HG02678 (cell line): ENCODE measurements at regions not wholly inside any gene's neighbourhood (a gene's known extent, or its start where the extent isn't known, plus 50 kb on each side); places are given as distances from the start of the nearest gene placed in this dataset.
"Not testable (repeated sequence)": the region's sequence is repeated elsewhere in the genome, so short reads cannot be mapped to it uniquely, and the experiment has no call there.

Experiments
- ATAC-seq: cut with Tn5 transposase; IDR thresholded peaks from one replicate; pipeline ENCODE4 v1.9.1; 2021; ENCODE audit warnings: mild to moderate bottlenecking, moderate library complexity; ENCODE audit not compliant: unreplicated experiment

DNA sequence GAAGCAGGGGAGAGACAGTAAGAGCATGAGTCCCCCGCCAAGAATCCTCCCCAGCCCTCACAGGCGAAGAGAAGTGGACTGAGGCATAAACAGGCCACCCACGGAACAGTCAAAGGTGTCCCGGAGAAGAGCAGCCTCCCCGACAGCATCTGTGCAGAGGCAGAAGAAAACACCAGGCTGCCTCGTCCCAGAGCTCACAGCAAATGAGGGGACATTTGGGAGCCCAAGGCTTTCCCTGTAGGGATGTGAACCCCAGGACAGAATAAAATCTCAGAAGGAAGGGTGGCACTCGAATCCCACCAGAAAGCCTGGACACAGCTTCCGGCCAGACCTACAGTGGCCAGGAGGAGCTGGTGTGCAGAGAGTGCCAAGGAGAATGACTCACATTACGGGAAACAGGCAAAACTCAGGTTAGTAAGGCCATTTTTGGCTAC lies 90.4 kb downstream of the DLL1 start:
- ATAC-seq, result no peak

- no peak for ATAC-seq
These were observed 91.2 kb downstream of the DLL1 start for GRCh38 chr6:170199716-170200115.

- ATAC-seq, result no peak
These were observed 92.6 kb downstream of the DLL1 start for GRCh38 chr6:170198298-170198697.

DNA sequence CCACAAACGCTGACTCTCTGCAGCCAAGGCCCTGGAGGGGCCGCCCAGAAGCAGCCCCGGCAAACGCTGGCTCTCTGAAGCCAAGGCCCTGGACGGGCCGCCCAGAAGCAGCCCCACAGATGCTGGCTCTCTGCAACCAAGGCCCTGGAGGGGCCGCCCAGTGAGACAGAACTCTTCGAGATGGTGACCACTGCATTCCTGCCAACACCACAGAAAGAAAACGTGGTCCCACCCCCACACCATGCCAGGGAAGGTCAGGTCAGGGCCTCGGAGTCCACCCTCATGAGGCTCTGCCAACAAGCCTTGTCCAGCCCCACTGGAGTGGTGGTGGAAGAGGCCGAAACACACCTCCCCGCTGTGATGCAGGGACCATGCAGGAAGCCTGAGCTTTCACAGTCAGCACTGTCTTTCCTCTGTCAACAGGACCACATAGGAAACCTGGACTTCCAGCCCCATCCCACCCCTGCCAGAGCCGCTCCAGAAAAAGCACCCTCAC lies 97.5 kb downstream of the DLL1 start:
- no peak for ATAC-seq

DNA sequence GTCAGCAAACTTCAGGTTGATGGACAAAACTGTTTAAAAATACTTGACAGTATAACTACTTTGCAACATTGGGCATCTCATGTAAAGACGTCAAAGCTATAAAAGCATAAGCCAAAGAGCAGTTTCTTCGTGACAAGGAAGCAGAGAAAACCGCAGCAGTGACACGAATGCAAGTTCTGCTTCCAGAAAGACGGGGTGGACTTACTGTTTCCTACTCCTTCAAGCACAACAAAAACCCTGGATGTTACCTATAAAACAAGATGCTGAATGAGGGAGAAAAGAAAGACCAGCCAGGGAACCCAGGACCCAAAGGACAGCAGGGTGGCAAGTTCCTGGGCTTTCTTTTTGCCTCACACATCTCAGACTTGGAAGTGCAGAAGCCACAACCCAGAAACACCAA lies 98.0 kb downstream of the DLL1 start:
- ATAC-seq, result no peak

DNA sequence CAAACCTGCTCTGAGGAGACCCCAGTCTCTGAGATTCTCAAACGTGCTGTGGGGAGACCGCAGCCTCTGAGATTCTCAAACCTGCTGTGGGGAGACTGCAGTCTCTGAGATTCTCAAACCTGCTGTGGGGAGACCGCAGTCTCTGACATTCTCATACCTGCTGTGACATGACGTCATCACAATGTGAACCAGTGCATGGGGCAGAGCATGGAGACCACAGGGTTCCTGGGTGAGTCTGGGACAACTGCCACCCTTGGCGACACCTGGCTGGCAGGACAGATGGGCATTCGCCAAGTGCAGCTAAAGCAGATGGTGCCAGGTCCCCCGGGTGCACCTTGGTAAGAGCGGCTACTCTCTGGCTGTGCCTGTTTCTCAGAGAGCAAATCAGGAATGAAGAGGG lies 98.8 kb downstream of the DLL1 start:
- not testable (repeated sequence) for ATAC-seq

DNA sequence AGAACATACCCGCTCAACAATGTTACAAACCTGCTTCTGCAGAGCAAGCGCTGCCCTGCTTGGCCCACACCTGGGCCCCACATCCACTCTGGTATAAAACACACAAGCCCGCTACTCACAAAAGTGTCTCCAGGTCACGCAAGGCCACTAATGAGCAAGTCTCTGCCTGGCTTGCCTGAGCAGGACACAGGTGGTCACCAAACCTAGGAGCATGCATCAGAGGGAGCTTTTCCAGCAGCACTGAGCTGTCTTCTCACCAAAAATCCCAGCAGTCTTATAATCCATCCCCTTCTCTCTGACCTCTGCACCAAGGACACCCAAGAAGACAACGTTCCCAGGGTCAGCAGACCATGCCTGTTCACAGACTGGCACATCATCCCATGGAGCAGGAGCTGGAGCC lies 100.8 kb downstream of the DLL1 start:
- ATAC-seq, result no peak

DNA sequence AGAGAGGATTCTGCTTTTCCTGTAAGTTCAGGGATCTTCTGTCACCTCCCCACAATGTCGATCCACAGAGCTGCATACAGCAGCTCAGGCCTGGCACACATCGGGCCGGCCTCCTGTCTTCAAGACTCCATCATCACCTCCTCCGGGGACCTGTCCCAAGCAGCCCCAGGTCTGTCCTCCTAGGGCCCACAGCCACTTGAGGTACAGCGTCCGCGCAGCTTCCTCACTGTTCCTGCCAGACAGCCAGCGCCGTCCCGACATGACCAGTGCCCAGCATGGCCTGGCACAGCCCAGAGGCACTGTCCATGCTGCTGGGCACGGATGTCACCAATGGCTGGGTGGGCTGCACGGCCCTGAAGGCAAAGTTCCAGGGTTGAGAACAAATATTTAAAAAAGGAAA lies 101.6 kb downstream of the DLL1 start:
- no peak for ATAC-seq

GRCh38 chr6:170188571-170189001 lies 102.3 kb downstream of the DLL1 start:
- no peak for ATAC-seq

DNA sequence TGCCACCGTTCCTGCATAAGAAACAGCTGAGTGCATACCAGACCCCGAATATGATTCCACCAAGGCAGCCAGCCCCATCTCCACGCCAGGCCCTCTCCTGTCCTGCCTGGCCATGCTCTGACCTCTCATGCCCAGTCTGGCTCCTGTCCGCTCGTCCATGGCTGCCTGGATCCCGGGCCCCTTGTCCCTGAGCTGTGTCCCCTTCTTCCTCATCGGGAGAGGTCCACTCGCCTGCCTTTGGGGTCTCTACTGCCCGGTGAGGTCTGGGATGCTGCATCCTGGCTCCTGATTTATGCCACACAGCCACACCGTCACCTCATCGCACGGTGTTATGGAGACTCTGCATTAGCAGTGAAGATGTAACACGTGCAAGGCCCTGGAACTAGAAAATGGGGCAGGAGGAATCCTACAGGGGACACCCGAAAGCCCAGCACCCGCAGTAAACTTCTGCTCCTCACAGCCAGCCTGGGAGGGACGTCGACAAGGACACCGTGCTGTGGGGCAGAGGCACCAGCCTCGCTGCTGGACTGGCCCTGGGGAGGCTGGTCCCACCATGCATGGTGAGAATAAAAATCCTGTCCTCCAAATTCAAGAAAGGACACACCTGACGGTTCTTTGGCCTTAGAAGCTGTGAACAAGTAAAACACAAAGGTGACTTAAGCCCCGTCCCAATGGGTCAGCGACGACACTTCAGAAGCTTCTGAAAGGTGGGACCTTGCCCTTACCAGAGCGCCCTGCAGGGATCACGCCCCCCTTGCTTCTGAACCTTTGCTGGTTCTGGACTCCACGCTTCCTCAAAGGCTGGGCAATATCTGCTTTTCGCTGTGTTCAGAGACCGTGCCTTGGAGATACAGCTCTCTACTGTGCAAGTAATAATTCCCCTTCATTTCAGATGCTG lies 103.0 kb downstream of the DLL1 start:
- ATAC-seq, result no peak

DNA sequence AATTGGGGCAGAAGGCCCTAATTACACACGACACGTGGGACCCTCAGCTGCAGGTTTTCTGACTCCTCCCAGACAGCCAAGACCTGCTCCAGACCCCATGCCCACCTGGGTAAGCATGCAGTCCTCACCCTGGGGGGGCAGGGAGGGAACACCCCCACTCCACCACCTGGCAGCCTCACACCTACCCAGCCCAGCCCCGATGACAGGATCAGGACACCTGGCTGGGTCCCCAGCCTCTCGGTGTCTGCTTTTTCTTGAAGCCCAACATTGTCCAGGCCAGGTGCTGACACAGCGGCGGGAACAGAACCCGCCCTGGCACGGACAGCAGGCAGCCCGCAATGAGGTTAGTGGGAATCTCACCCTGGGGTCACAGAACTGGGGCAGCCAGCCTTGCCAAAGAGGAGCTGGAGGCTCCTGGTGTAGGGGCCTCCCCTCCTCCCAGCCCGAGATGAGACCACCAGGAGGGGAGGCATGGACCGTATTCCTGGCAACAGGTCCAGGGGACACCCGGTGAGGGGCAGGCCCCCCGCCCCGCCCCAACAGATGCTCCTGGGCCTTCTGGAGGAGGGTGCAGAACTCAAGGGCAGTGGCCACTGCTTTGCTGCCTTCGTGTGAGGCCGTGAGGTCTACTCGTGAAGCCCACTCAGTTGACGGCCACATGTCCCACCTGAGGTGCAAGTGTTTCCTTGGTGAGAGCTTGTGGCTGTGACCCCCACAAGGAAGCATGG lies 103.8 kb downstream of the DLL1 start:
- no peak for ATAC-seq

GRCh38 chr6:170186006-170186935 lies 104.6 kb downstream of the DLL1 start:
- ATAC-seq, result no peak

GRCh38 chr6:170185175-170185978 lies 105.5 kb downstream of the DLL1 start:
- ATAC-seq, result no peak

GRCh38 chr6:170184316-170184715 lies 106.6 kb downstream of the DLL1 start:
- no peak for ATAC-seq

DNA sequence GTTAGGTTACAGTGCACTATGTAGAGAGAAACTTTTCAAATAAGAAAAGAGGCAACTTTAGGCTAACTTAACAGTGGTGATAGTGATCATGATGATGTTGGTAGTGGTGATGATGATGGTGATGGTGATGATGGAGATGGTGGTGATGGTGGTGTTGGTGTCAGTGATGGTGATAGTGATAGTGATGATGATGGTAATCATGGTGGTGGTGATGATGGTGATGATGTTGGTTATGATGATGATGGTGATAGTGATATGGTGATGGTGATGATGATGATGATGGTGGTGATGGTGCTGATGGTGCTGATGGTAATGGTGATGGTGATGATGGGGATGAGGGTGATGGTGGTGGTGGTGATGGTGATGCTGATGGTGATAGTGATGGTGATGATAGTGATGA lies 107.4 kb downstream of the DLL1 start:
- ATAC-seq, result no peak

GRCh38 chr6:170182781-170183120 lies 108.1 kb downstream of the DLL1 start:
- no peak for ATAC-seq

- no peak for ATAC-seq
These were observed 108.6 kb downstream of the DLL1 start for GRCh38 chr6:170182093-170182780.

- no peak for ATAC-seq
These were observed 109.6 kb downstream of the DLL1 start for GRCh38 chr6:170181338-170181690.

- no peak for ATAC-seq
These were observed 110.1 kb downstream of the DLL1 start for GRCh38 chr6:170180671-170181337.
